Heart right ventricle (tissue), 16 donors: ENCODE measurements at regions not wholly inside any gene's neighbourhood (a gene's known extent, or its start where the extent isn't known, plus 50 kb on each side); places are given as distances from the start of the nearest gene placed in this dataset.

Experiments
- ATAC-seq, 8 donors: fragments of 200-7000 bp; cut with Tn5 transposase; one replicate each; pipeline ENCODE4 v1.9.1; 2020; ENCODE audit warnings: mild to moderate bottlenecking in 8 of 8, moderate library complexity in 8 of 8, moderate number of reproducible peaks in 1 of 8
- DNase-seq, 2 donors: peaks; one replicate each; pipeline ENCODE4 v3.0.0-alpha.2; 2020
- H3K27ac ChIP-seq, 10 donors: fragments of 200-600 bp; sonication (generic) in 2 of 10; one replicate each; pipeline versions ENCODE4 v1.5.0 to v1.8.0; 2020 to 2022; ENCODE audit warnings: mild to moderate bottlenecking in 3 of 10
- H3K27me3 ChIP-seq, 7 donors: fragments of 200-600 bp; one replicate each; pipeline ENCODE4 v1.8.0; 2021 to 2022; ENCODE audit warnings: mild to moderate bottlenecking in 2 of 7
- H3K36me3 ChIP-seq, 9 donors: fragments of 200-600 bp; sonication (generic) in 1 of 9; one replicate each; pipeline versions ENCODE4 v1.5.0 to v1.8.0; 2020 to 2022; ENCODE audit warnings: mild to moderate bottlenecking in 2 of 9
- H3K4me1 ChIP-seq, 9 donors: fragments of 200-600 bp; sonication (generic) in 1 of 9; one replicate each; pipeline versions ENCODE4 v1.5.0 to v1.8.0; 2020 to 2022; ENCODE audit warnings: mild to moderate bottlenecking in 4 of 9
- H3K4me3 ChIP-seq, 10 donors: fragments of 200-600 bp; sonication (generic) in 2 of 10; one replicate each; pipeline versions ENCODE4 v1.5.0 to v1.8.0; 2020 to 2022; ENCODE audit warnings: mild to moderate bottlenecking in 7 of 10, moderate library complexity in 2 of 10
- H3K9me3 ChIP-seq, 11 donors: fragments of 200-600 bp in 10 of 11; sonication (generic) in 2 of 11; one replicate each; pipeline versions ENCODE4 v1.5.0 to v1.8.0; 2013 to 2022; ENCODE audit warnings: mild to moderate bottlenecking in 2 of 11, control low read depth in 1 of 11, moderate library complexity in 1 of 11
- CTCF ChIP-seq, 9 donors: fragments of 200-600 bp; sonication (generic) in 2 of 9; IDR thresholded peaks; one replicate each; pipeline versions ENCODE4 v1.5.0 to v1.8.0; 2021 to 2022; ENCODE audit warnings: antibody characterized with exemption in 9 of 9, mild to moderate bottlenecking in 5 of 9, moderate library complexity in 1 of 9
- WGBS, 2 donors: extraction: QIAGEN DNeasy Blood & Tissue Kit; methylation state at CpG; one replicate each; pipeline ENCODE4 v1.1.7; 2013; ENCODE audit warnings: inconsistent platforms in 1 of 2; 5-methylcytosine and 5-hydroxymethylcytosine counted together
- intact Hi-C, 10 donors: fragments of 100-400 bp; cut with DNase I; formaldehyde crosslinking; loops; one replicate each; pipeline versions ENCODE4 v1.11.1 to v1.14.2; 2022
- donor health status: Arrhythmogenic right ventricular cardiomyopathy.
- donor health status: ischemic (EF 13 %, LVEDD 7.1; RV severe dilation, severe dysfunction).
- donor health status: healthy with polysubstance abuse.
- donor health status: DM: no; HTN: yes; CAD: no.
- donor health status: DM: no; HTN: no; CAD: no.
- donor health status: ischemic (EF 25% LVEDD 6.9; RV normal size, moderate dysfunction).
- donor health status: ischemic (EF 25% LVEDD 5.7; RV mildly dilated, moderate dysfunction).
- donor health status: healthy.
- donor health status: DM: yes; HTN: yes; CAD: no.
- donor health status: Ischemic cardiomyopathy.
- donor health status: ischemic (EF 35%, LVEDD 5.7; RV mildly dilated, moderate dysfunction).
- donor health status: nonischemic (EF 11% LVEDD 7.7; RV severe dilation, severe dysfunction).
- donor health status: DM: yes; HTN: yes; CAD: no.
- donor health status: PGD.
- donor health status: ischemic (EF 29% LVEDD 5.4; RV normal size, mild dysfunction).
- donor health status: nonischemic (EF 23%, LVEDD 6.1; RV moderate dilation, normal function).

- H3K27ac ChIP-seq = no peak overlapping the region
- no peak overlapping the region for H3K4me3 ChIP-seq
- no peaks in the 10 kb centered on the region for H3K9me3 ChIP-seq
- no peak for ATAC-seq
- H3K4me1 ChIP-seq = no peaks in the 10 kb centered on the region
- 93% methylated on average over 1 of the region's 1 CpG for WGBS, 2 donors
- no peaks in the 10 kb centered on the region for H3K36me3 ChIP-seq
- intact Hi-C loops = no loop called here
- TF ChIP-seq CTCF (IDR thresholded peaks at IDR 0.05) = no peak
- no peak for DNase-seq
- no peaks in the 10 kb centered on the region for H3K27me3 ChIP-seq
These were observed 746.0 kb upstream of the CELF2 start for GRCh38 chr10:10271639-10272192.

- H3K4me1 ChIP-seq = no peaks in the 10 kb centered on the region
- WGBS, 2 donors = 59 to 72% methylated on average over 3 of the region's 3 CpGs
- no peak for DNase-seq
- H3K4me3 ChIP-seq = no peak overlapping the region
- H3K9me3 ChIP-seq = no peaks in the 10 kb centered on the region
- intact Hi-C loops = no loop called here
- ATAC-seq = no peak
- H3K27ac ChIP-seq = no peak overlapping the region
- H3K36me3 ChIP-seq = no peaks in the 10 kb centered on the region
- TF ChIP-seq CTCF (IDR thresholded peaks at IDR 0.05) = no peak
- no peaks in the 10 kb centered on the region for H3K27me3 ChIP-seq
These were observed 744.0 kb upstream of the CELF2 start for GRCh38 chr10:10273661-10274060.

GRCh38 chr10:10279906-10280305 lies 737.8 kb upstream of the CELF2 start:
- Histone ChIP-seq H3K27me3 (no peaks in the 10 kb centered on the region), H3K36me3 (no peaks in the 10 kb centered on the region), H3K9me3 (no peaks in the 10 kb centered on the region), H3K4me3 (no peak overlapping the region), H3K27ac (no peak overlapping the region), H3K4me1 (no peaks in the 10 kb centered on the region)
- intact Hi-C loops = no loop called here
- ATAC-seq = no peak
- WGBS, 2 donors = 83% methylated on average over 4 of the region's 4 CpGs
- no peak for DNase-seq
- TF ChIP-seq CTCF (IDR thresholded peaks at IDR 0.05) = no peak

- H3K4me3 ChIP-seq = no peak overlapping the region
- intact Hi-C loops = no loop called here
- H3K27ac ChIP-seq = peak overlapping the region in 4 of 10 donors; percentile 15 to 66 (median 43)
- peaks cover 0 to 18% (median 0%) of the 10 kb centered on the region in 9 donors for H3K4me1 ChIP-seq
- 68 to 69% methylated on average over 4 of the region's 4 CpGs for WGBS, 2 donors
- ATAC-seq (no peak), DNase-seq (no peak)
- H3K9me3 ChIP-seq = no peaks in the 10 kb centered on the region
- no peak for TF ChIP-seq CTCF (IDR thresholded peaks at IDR 0.05)
- H3K27me3 ChIP-seq = no peaks in the 10 kb centered on the region
- no peaks in the 10 kb centered on the region for H3K36me3 ChIP-seq
These were observed 725.2 kb upstream of the CELF2 start for GRCh38 chr10:10292501-10292900.
